ENCODE measurements at regions not wholly inside any gene's neighbourhood (a gene's known extent, or its start where the extent isn't known, plus 50 kb on each side); places are given as distances from the start of the nearest gene placed in this dataset.
"Not testable (repeated sequence)": the region's sequence is repeated elsewhere in the genome, so short reads cannot be mapped to it uniquely, and the experiment has no call there.

GRCh38 chr17:70658317-70658716, 489.0 kb downstream of the KCNJ2 start:
- no peak for DNase-seq

GRCh38 chr17:70658840-70659239, 489.5 kb downstream of the KCNJ2 start:
- no peak for DNase-seq

- no peak for DNase-seq
Observed at GRCh38 chr17:70661342-70662222, 492.2 kb downstream of the KCNJ2 start.

GRCh38 chr17:70668276-70668937, 499.1 kb downstream of the KCNJ2 start:
- no peak for DNase-seq

GRCh38 chr17:70668938-70669778, 499.8 kb downstream of the KCNJ2 start:
- DNase-seq, result no peak

DNA sequence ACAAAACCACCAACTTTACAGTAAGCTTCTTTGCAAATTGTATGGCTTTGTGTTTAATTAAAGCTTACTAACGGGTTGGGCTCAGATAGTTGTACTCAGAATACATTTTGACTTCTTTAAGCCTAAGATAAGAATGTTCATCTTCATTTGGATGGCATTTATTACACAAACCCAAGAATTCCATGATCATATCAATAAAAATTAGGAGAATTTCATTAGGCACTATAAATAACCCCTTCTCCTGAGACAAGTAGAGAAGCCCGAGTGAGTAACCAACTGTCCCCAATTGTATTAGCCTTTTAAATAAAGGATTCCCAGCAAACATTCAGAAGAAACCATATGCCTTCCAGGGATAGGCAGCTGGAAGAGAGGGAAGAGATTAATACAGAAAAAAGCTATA, 504.7 kb downstream of the KCNJ2 start:
- DNase-seq, result no peak

DNA sequence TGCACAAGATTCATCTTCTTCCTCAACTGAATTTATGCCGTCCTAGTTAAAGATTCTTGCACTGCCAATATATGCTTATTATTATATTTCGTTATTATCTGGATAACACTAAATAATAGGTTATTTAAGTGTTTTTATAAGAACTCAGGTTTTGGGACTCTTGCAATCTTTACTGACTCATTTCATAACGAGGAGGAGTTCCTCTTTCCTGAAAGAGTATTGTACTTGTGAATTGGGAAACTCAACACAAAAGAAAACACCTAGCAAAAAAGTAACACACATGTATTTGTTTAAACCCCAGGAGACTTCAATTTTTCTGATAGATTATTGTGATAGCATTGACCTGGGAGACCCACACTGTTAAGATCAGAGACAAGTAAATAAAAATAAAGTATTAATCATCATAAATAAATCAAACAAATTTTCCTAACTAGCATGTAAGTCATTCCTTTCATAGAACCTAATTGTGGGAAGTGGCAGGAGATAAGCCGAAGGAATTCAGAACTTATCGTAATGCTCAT, 505.8 kb downstream of the KCNJ2 start:
- no peak for DNase-seq

DNA sequence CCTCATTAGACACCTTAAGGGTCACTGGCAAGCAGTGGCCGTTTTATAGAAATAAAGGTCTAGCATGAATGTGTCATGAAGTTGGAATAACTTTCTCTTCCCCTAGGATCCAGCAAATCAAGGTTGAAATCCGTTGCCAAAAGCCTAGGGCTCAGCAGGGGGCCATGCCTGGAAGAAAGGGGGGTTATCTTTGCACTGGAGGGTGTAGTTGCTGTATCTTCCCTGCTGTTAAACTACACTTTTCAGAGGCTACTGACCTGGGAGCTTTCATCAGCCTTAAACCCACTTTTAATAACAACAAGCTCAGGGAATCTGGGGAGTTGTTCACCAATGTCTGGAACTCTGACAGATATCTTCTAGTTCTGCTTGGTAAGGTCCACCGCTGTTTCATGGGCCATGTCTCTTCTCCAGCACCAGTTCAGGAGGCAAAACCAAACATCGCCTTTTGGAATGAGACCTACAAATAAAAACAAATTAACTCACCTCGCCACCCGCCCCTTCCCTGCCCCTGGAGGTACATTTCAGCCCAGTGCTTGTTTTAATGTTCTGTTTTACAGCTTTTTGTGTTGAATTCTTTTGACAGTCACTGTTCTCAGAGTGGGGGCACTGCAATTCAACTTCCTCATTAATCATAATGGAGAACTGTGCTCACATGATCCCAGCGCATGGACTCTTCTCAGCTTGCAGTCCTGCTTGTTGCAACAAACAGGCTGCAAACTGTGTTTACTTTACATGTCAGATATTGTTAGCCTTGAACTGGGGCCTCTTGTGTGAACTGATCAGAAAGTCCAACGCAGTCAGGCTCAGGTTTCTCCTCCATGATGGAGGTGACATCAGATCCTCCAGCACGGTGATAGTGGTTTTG, 508.7 kb downstream of the KCNJ2 start:
- no peak for DNase-seq

DNA sequence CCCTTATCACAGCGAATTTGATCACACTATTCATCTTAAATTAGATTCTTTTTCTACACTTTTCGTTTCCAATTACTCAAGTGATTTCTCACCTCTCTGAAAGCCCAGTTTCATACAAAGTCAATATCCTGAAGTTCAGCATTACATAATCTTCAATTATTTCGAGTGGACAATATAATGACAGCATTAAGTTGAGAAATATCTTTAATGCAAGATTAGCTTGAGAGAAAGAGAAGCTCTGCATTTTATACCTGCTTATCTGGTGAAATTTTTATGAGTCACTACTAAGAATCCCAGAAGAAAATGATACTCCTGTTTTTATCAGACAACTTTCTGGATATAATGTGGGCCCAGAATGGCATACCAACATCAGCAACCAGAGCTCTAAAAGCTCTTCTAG, 509.6 kb downstream of the KCNJ2 start:
- DNase-seq, result no peak

DNA sequence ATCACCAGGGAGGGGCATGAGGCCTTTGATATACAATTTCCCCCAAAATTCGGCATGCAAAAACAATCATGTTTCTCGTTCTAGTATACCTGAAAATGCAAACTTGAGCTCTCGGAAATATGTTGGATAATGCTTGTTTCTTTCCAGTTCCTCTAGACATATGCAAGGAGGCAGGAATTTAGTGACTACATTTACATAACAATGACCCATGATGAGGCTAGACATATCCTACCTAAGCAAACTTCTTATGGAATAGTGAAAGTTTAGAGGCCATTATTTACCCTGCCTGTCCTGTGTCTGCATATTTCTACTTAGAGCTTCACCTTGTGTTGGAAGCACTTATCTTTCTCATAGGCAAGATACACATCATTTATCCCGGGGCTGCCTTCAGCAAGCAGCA, 514.6 kb downstream of the KCNJ2 start:
- DNase-seq, result no peak

- no peak for DNase-seq
Observed at GRCh38 chr17:70687421-70687820, 518.1 kb downstream of the KCNJ2 start.

- no peak for DNase-seq
Observed at GRCh38 chr17:70691150-70691549, 521.8 kb downstream of the KCNJ2 start.

DNA sequence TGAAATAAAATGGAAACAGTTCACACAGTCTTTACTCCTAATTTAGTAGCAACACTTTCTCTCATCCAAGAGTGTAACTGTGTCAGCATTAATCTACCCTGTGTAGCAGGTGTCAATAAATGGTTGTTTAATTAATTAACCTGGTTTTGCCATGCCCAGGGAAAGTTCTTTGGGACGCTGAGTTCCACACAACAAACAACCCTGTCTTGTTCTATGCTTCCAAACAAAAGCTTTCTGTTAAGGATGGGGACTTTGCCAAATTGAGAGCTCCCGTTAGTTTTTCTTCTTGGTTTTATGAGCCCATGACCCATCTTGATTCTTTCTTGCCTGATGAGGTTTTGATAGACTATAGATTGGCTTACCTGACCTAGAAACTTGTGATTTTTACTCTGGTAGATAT, 530.1 kb downstream of the KCNJ2 start:
- DNase-seq, result peak in 2 of 14 donors; percentile 4 to 38

- no peak for DNase-seq
Observed at GRCh38 chr17:70702683-70703255, 533.4 kb downstream of the KCNJ2 start.

DNA sequence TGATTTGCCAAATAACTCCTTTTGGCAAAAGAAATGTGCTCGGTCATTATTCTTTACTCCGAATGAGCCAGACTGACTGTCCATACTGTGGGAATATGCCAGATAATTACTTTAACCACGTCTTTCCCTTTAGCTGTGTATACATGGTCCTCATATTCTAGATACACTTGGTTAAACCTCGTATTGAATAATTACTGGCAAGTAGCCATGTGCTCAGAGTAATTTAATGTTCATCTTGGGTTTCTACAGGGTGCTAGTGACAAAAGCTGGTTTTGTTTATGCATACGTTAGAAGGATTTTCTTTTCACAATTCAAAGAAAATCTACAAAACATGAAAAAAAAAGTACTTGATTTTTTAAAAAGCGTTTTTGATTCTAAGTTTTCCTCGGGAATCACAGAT, 540.3 kb downstream of the KCNJ2 start:
- DNase-seq, result no peak

GRCh38 chr17:70713694-70714093, 544.4 kb downstream of the KCNJ2 start:
- DNase-seq, result no peak

DNA sequence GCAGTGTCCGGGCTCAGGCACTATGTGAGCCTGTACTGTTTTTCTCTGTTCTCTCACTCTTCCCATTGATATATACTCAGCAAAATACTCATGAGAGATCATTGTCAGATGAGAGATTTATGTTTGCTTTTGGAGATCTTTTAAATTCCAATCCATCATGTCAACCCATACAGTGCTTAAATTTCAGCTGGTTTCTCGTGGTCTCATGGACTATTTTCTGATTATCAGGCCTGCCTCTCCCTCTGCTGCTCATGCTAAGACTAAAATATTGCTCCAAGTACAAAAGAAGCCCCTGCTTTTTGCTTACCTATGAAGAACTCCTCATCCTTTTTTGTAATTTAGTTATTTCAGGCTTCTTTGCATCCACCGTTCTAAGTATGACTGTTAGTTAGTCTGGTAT, 547.2 kb downstream of the KCNJ2 start:
- no peak for DNase-seq

DNA sequence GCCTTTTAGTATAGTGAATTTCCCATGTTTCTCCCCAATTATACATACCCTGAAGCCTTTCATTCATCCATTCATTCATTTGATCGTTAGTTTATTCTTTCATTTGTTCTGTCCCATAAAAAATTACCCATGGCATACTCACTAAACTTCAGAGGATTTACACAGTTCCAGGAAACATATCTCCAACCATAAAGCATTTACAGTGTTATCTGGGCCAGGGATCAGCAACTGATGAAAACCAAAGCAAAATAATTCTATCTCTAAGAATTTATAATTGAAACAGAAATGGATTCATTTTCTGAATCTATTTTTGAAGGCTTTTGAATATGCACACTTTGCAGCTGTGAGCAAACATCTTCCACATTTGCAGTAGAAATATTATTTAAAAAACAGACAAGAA, 547.7 kb downstream of the KCNJ2 start:
- DNase-seq, result no peak

DNA sequence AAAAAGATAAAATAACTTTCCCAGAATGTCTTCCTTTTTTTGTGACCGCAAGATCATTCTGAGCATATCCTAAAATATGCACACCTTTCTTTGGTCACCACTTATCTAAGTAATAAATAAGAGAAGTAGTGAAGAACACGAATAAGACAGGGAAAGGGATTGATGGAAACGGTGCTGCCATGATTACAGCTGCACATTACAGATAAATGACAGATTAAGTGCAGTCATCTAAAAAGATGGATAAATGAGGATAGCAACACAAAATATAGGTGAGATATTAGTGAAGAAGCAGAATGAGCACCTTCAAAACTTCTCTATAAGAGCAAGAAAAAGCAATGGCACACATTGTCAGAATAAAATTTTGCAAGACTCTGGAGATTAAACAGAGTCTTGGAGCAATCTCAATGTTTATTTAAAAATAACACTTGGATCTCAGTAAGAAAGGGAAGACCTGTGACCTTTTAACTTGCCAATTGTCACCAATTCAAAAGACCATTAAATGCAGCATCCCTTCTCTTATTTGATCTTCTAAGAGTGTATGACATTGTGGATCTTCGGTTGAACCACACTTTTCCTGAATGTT, 567.1 kb downstream of the KCNJ2 start:
- no peak for DNase-seq

DNA sequence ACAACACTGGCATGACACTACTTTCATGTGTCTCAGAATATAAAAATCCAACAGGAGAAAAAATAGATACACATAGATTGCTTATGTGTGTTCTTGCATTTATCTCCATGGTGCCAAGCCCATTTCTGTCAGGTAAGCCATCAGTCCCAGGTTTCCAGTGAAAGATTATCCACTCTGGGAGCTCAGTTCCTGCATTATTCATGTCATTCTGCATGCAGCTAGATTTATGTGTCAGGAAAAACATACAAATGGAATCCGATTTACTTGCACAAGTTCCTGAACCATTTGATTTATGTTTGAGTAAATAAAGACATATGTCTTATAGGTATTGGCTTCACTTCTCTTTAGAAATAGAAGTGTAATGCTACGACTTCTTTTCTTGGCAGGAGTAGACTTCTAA, 569.7 kb downstream of the KCNJ2 start:
- no peak for DNase-seq

GRCh38 chr17:70746574-70746973, 577.2 kb downstream of the KCNJ2 start:
- not testable (repeated sequence) for DNase-seq

Data from C1 segment of cervical spinal cord (tissue), 14 donors.